DND-41 (cell line): ENCODE measurements at regions not wholly inside any gene's neighbourhood (a gene's known extent, or its start where the extent isn't known, plus 50 kb on each side); places are given as distances from the start of the nearest gene placed in this dataset.

Experiments used
- ATAC-seq: fragments of 200-7000 bp; cut with Tn5 transposase; 3 replicates; pipeline ENCODE4 v1.9.1; 2021; ENCODE audit warnings: low read depth; ENCODE audit not compliant: insufficient read depth
- DNase-seq: peaks from one replicate; pipeline ENCODE4 v3.0.0-alpha.2; 2020
- H2AFZ ChIP-seq: 2 replicates; pipeline ENCODE4 v1.6.0; 2012; ENCODE audit warnings: low read depth, low read length
- H3K27ac ChIP-seq: 2 replicates; pipeline ENCODE4 v1.5.1; 2012; ENCODE audit warnings: low read length, inconsistent platforms
- H3K27me3 ChIP-seq: fragments of 200-600 bp; sonication (generic); 2 replicates; pipeline ENCODE4 v1.6.0; 2012; ENCODE audit warnings: low read length, mild to moderate bottlenecking, inconsistent platforms; ENCODE audit not compliant: insufficient read depth, poor library complexity
- H3K36me3 ChIP-seq: 2 replicates; pipeline ENCODE4 v1.5.1; 2012; ENCODE audit warnings: low read length, inconsistent platforms; ENCODE audit not compliant: insufficient read depth
- H3K4me1 ChIP-seq: 2 replicates; pipeline ENCODE4 v1.5.1; 2012; ENCODE audit warnings: mild to moderate bottlenecking, low read length; ENCODE audit not compliant: insufficient read depth
- H3K4me2 ChIP-seq: 2 replicates; pipeline ENCODE4 v1.6.0; 2012; ENCODE audit warnings: mild to moderate bottlenecking, moderate library complexity, low read length, inconsistent platforms; ENCODE audit not compliant: insufficient read depth
- H3K4me3 ChIP-seq, 2 experiments: fragments of 200-600 bp in 1 of 2; shearing (Covaris generic) in 1 of 2; 2 replicates each; pipeline ENCODE4 v1.5.1; 2012 to 2016; ENCODE audit warnings: inconsistent platforms in 2 of 2, low read length in 2 of 2, mild to moderate bottlenecking in 2 of 2, low read depth in 1 of 2, moderate library complexity in 1 of 2
- H3K79me2 ChIP-seq: 2 replicates; pipeline ENCODE4 v1.6.0; 2012; ENCODE audit warnings: low read length, inconsistent platforms; ENCODE audit not compliant: insufficient read depth
- H3K9ac ChIP-seq: 2 replicates; pipeline ENCODE4 v1.6.0; 2012; ENCODE audit warnings: low read depth, mild to moderate bottlenecking, inconsistent platforms, low read length, moderate library complexity
- H3K9me3 ChIP-seq: 2 replicates; pipeline ENCODE4 v1.5.1; 2012; ENCODE audit warnings: low read length, moderate library complexity, mild to moderate bottlenecking, inconsistent platforms; ENCODE audit not compliant: insufficient read depth, severe bottlenecking
- H4K20me1 ChIP-seq: 2 replicates; pipeline ENCODE4 v1.6.0; 2012; ENCODE audit warnings: low read length; ENCODE audit not compliant: insufficient read depth
- CTCF ChIP-seq: IDR thresholded peaks from 2 replicates; pipeline ENCODE4 v1.5.1; 2012; ENCODE audit warnings: borderline replicate concordance, low read length, moderate library complexity, mild to moderate bottlenecking; ENCODE audit not compliant: poor library complexity, severe bottlenecking; ENCODE audit errors: extremely low read depth
- EZH2 ChIP-seq: IDR thresholded peaks from 3 replicates; pipeline ENCODE4 v1.6.1; 2012; ENCODE audit warnings: borderline replicate concordance, low read depth, mild to moderate bottlenecking, moderate library complexity, low read length, inconsistent platforms; ENCODE audit not compliant: severe bottlenecking

DNA sequence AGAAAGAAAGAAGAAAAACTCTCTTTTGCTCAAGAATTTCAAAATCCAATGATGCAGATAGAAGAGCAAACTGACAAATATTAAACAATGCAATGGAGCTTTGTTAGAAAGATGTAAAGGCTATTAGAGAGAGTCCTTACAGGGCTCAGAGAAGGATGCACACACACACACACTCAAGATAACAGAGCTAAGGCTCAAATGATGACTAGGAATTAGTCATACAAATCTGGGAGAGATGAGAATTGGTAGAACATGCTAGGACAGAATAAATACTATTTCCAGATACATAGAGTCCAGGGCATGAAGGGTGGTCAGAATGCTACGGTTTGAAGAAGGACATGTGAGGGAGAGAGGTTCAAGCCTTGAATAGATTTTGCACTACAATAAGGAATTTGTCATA lies 650.1 kb upstream of the MDGA2 start:
- Histone ChIP-seq H3K36me3 (no peaks in the 10 kb centered on the region), H3K79me2 (no peaks in the 10 kb centered on the region), H3K27ac (no peak overlapping the region), H3K9ac (no peak overlapping the region), H3K27me3 (no peaks in the 10 kb centered on the region), H3K4me2 (no peak overlapping the region), H3K9me3 (no peaks in the 10 kb centered on the region), H4K20me1 (no peaks in the 10 kb centered on the region), H2AFZ (no peak overlapping the region), H3K4me3 (no peak overlapping the region), H3K4me1 (no peaks in the 10 kb centered on the region)
- ATAC-seq: no peak
- DNase-seq: no peak
- no peak for TF ChIP-seq EZH2
- TF ChIP-seq CTCF: no peak

DNA sequence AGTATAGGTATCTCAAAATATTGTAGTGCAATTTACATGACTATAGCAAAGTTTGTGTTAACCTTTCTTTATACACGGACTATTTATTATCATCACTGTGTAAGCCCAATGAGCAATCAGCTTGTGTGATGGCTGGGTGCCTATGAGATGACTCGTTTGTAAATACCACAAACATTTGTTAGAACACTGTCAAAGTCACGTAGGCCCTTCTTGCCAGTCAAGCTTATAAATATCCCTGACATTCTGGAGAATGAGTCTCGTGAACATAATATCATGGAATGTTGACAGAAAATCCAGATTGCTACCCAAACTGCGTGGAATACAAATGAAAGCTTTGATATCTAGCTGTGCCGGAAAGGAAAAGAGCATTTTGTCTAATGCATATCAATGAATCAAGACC lies 648.3 kb upstream of the MDGA2 start:
- DNase-seq: no peak
- H3K4me3 ChIP-seq: no peak overlapping the region
- no peak for ATAC-seq

GRCh38 chr14:48319823-48320222 lies 644.4 kb upstream of the MDGA2 start:
- no peak overlapping the region for H3K4me2 ChIP-seq
- DNase-seq: no peak
- no peaks in the 10 kb centered on the region for H3K9me3 ChIP-seq
- no peak overlapping the region for H3K9ac ChIP-seq
- H3K4me3 ChIP-seq: no peak overlapping the region
- H3K27ac ChIP-seq: no peak overlapping the region
- no peaks in the 10 kb centered on the region for H3K79me2 ChIP-seq
- no peaks in the 10 kb centered on the region for H4K20me1 ChIP-seq
- no peaks in the 10 kb centered on the region for H3K36me3 ChIP-seq
- H3K4me1 ChIP-seq: no peaks in the 10 kb centered on the region
- no peaks in the 10 kb centered on the region for H3K27me3 ChIP-seq
- H2AFZ ChIP-seq: no peak overlapping the region
- ATAC-seq: no peak
- TF ChIP-seq CTCF (no peak), EZH2 (no peak)

More for the DNA sequence above, 648.3 kb upstream of the MDGA2 start:
- Histone ChIP-seq H2AFZ (no peak overlapping the region), H4K20me1 (no peaks in the 10 kb centered on the region), H3K36me3 (no peaks in the 10 kb centered on the region), H3K4me2 (no peak overlapping the region), H3K4me1 (no peaks in the 10 kb centered on the region), H3K27ac (no peak overlapping the region), H3K27me3 (no peaks in the 10 kb centered on the region), H3K9ac (no peak overlapping the region), H3K79me2 (no peaks in the 10 kb centered on the region), H3K9me3 (no peaks in the 10 kb centered on the region)
- no peak for TF ChIP-seq CTCF
- TF ChIP-seq EZH2: no peak

- no peak for ATAC-seq
- Histone ChIP-seq H4K20me1 (no peaks in the 10 kb centered on the region), H3K79me2 (no peaks in the 10 kb centered on the region), H3K27me3 (no peaks in the 10 kb centered on the region), H3K36me3 (no peaks in the 10 kb centered on the region), H3K4me3 (no peak overlapping the region), H3K9me3 (no peaks in the 10 kb centered on the region), H3K9ac (no peak overlapping the region), H3K4me2 (no peak overlapping the region), H3K27ac (no peak overlapping the region), H2AFZ (no peak overlapping the region), H3K4me1 (no peaks in the 10 kb centered on the region)
- no peak for DNase-seq
- TF ChIP-seq CTCF: no peak
- no peak for TF ChIP-seq EZH2
Observed at GRCh38 chr14:48304729-48305128, 629.3 kb upstream of the MDGA2 start.
